Peyer's patch (tissue), 4 donors: ENCODE measurements at regions not wholly inside any gene's neighbourhood (a gene's known extent, or its start where the extent isn't known, plus 50 kb on each side); places are given as distances from the start of the nearest gene placed in this dataset.

ENCODE experiments used
- DNase-seq, 3 donors: peaks; one replicate each; pipeline ENCODE4 v3.0.0-alpha.2; 2017 to 2019
- H3K27ac ChIP-seq, 4 donors: fragments of 200-600 bp; sonication (generic); one replicate each; pipeline ENCODE4 v1.5.1; 2016 to 2019
- H3K27me3 ChIP-seq, 2 donors: fragments of 200-600 bp; sonication (generic); one replicate each; pipeline ENCODE4 v1.5.1; 2019
- H3K36me3 ChIP-seq, 3 donors: fragments of 200-600 bp; sonication (generic); one replicate each; pipeline ENCODE4 v1.5.1; 2016 to 2019
- H3K4me1 ChIP-seq, 4 donors: fragments of 200-600 bp; sonication (generic); one replicate each; pipeline ENCODE4 v1.5.1; 2016 to 2019
- H3K4me3 ChIP-seq, 4 donors: fragments of 200-600 bp; sonication (generic); 1 replicate in 3 of 4; 2 replicates in 1 of 4; pipeline ENCODE4 v1.5.1; 2016 to 2019; ENCODE audit warnings: mild to moderate bottlenecking in 1 of 4
- H3K9me3 ChIP-seq, 4 donors: fragments of 200-600 bp; sonication (generic); one replicate each; pipeline ENCODE4 v1.5.1; 2016 to 2019; ENCODE audit warnings: mild to moderate bottlenecking in 1 of 4
- POLR2A ChIP-seq, 2 donors: fragments of 450-650 bp; IDR thresholded peaks; one replicate each; pipeline ENCODE4 v1.5.1; 2017; ENCODE audit warnings: antibody characterized with exemption in 2 of 2, mild to moderate bottlenecking in 2 of 2, moderate library complexity in 2 of 2
- TF ChIP-seq, protein P1 (sequence below), 6 experiments: fragments of 450-650 bp in 4 of 6; fragments of 200-600 bp in 2 of 6; sonication (generic) in 1 of 6; IDR thresholded peaks; one replicate each; pipeline ENCODE4 v1.5.1; 2017 to 2019; ENCODE audit warnings: antibody characterized with exemption in 6 of 6, mild to moderate bottlenecking in 3 of 6, moderate library complexity in 1 of 6

DNA sequence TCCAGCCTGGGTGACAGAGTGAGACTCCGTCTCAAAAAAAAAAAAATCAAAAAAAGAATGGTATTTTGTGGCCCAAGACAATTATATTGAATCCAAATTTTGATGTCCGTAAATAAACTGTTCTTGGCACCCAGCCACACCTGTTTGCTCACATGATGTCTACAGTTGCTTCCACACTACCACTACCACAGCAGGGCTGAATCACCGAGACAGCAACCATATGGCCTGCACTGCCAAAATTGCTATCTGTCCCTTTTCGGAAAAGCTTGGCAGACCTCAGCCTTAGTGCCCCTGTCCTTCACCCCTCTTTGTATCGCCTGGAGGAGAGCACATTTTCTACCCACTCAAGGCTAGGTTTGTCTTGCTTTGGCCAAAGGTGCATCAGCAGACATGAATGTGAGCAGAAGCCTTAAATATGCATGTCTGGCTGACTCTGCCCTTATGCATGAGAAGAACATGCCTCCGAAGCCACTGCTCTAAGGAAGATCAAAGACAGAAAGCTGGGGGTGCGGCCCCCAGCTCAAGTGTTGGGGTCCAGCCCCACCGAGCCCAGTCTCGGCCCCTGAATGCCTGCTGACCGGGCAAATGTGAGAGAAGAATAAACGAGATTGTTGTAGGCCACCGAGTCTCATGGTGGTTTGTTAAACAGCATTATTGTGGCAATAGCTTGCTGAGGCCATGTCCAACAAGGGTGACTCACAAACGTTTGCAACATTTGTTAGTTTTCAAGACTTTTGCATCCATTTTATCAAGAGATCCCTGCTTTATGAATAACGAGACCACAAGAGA lies 108.1 kb downstream of the TPRA1 start:
- DNase-seq: peak in 1 of 3 donors; percentile 25
- Histone ChIP-seq H3K9me3 (no peaks in the 10 kb centered on the region), H3K27ac (no peak overlapping the region), H3K4me1 (no peaks in the 10 kb centered on the region), H3K4me3 (no peak overlapping the region), H3K27me3 (no peaks in the 10 kb centered on the region), H3K36me3 (no peaks in the 10 kb centered on the region)
- TF ChIP-seq POLR2A (IDR thresholded peaks at IDR 0.05): no peak
- TF ChIP-seq, protein P1, sequence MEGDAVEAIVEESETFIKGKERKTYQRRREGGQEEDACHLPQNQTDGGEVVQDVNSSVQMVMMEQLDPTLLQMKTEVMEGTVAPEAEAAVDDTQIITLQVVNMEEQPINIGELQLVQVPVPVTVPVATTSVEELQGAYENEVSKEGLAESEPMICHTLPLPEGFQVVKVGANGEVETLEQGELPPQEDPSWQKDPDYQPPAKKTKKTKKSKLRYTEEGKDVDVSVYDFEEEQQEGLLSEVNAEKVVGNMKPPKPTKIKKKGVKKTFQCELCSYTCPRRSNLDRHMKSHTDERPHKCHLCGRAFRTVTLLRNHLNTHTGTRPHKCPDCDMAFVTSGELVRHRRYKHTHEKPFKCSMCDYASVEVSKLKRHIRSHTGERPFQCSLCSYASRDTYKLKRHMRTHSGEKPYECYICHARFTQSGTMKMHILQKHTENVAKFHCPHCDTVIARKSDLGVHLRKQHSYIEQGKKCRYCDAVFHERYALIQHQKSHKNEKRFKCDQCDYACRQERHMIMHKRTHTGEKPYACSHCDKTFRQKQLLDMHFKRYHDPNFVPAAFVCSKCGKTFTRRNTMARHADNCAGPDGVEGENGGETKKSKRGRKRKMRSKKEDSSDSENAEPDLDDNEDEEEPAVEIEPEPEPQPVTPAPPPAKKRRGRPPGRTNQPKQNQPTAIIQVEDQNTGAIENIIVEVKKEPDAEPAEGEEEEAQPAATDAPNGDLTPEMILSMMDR (IDR thresholded peaks at IDR 0.05): no peak

DNA sequence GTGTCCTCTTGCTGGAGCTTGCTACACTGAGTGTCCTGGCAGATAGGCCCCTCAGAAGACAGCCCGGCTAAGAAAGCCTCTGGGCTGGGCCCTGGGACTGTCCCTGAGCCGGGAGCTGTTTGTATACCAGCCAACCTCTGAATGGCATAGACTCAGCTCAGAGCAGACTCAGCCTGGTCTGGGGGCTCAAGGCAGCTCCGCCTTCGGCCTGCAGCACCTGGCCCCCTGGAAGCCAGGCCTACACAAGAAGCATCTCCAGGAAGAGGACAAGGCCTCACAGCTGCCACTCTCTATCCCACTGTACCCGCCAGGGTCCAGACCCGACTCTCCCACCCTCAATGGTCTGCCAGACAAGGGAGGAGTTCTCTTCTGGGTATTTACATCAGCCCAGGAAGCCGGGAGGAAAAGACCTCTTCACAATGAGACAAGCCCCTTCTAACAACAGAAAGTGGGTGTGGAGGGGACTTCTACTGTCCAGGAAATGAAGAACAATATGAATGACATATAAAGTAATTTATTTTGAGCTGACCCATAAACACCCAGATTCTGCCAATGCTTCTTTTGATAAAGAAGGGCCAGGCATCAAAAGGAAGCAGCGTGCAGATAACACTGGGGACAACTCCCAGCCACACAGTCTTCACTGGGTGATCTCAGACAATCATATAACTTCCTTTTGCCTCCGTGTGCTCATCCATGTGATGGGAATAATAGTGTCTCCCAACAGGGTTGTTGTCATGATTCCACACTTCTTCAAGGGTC lies 110.2 kb downstream of the TPRA1 start:
- no peaks in the 10 kb centered on the region for H3K4me1 ChIP-seq
- no peaks in the 10 kb centered on the region for H3K9me3 ChIP-seq
- no peak overlapping the region for H3K27ac ChIP-seq
- no peak overlapping the region for H3K4me3 ChIP-seq
- peak in 1 of 3 donors; percentile 21 for DNase-seq
- no peaks in the 10 kb centered on the region for H3K36me3 ChIP-seq
- TF ChIP-seq POLR2A (IDR thresholded peaks at IDR 0.05): no peak
- TF ChIP-seq, protein P1 (IDR thresholded peaks at IDR 0.05): no peak
- H3K27me3 ChIP-seq: no peaks in the 10 kb centered on the region

DNA sequence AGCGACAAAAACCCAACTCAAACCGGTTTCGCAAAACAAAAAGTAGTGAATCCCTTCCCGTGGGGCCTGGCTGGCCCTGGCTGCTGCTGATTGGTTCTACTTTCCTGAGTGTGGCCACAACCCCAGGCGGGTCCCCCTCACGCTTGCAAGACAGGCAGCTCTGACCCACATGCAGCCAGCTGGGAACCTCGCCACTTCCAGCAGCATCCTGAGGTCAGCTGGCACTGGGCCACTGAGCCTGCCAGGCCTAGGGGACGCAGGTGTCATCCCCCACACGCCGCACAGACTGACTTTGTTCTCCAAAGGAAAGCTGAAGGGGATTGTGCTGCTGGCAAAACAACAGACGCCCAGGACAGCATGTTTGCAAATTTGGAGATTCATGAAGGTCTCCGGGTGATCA lies 111.1 kb downstream of the TPRA1 start:
- Histone ChIP-seq H3K4me3 (no peak overlapping the region), H3K27me3 (no peaks in the 10 kb centered on the region), H3K36me3 (no peaks in the 10 kb centered on the region), H3K4me1 (no peaks in the 10 kb centered on the region), H3K9me3 (no peaks in the 10 kb centered on the region), H3K27ac (no peak overlapping the region)
- DNase-seq: peak in 1 of 3 donors; percentile 33
- no peak for TF ChIP-seq POLR2A (IDR thresholded peaks at IDR 0.05)
- TF ChIP-seq, protein P1 (IDR thresholded peaks at IDR 0.05): no peak

DNA sequence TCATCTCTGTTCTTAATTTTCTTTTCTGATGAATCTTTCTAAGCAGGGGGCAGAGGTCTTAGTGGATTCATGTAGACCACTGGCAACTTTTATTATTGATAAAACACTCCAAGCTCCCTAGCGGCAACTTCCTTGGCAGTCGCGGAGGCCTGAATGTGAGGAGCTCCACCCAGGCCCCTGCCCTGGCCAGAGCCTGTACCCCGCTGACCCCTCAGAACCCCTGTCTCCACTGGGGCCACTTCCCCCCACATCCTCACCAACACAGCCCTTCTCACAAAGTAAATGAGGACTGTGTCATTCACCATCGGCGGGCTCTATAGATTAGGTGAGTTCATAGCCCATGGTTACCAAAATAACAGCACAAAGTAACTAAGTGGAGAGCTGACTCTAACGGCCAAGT lies 111.6 kb downstream of the TPRA1 start:
- Histone ChIP-seq H3K27ac (no peak overlapping the region), H3K4me1 (no peaks in the 10 kb centered on the region), H3K9me3 (no peaks in the 10 kb centered on the region), H3K36me3 (no peaks in the 10 kb centered on the region), H3K4me3 (no peak overlapping the region), H3K27me3 (no peaks in the 10 kb centered on the region)
- TF ChIP-seq POLR2A (IDR thresholded peaks at IDR 0.05): no peak
- TF ChIP-seq, protein P1 (IDR thresholded peaks at IDR 0.05): no peak
- peak in 1 of 3 donors; percentile 19 for DNase-seq

GRCh38 chr3:127477396-127477795 lies 113.1 kb downstream of the TPRA1 start:
- H3K27ac ChIP-seq: no peak overlapping the region
- no peaks in the 10 kb centered on the region for H3K4me1 ChIP-seq
- no peaks in the 10 kb centered on the region for H3K27me3 ChIP-seq
- no peaks in the 10 kb centered on the region for H3K36me3 ChIP-seq
- TF ChIP-seq, protein P1 (IDR thresholded peaks at IDR 0.05): no peak
- TF ChIP-seq POLR2A (IDR thresholded peaks at IDR 0.05): no peak
- H3K9me3 ChIP-seq: no peaks in the 10 kb centered on the region
- H3K4me3 ChIP-seq: no peak overlapping the region
- peak in 1 of 3 donors; percentile 13 for DNase-seq
